ENCODE measurements at regions not wholly inside any gene's neighbourhood (a gene's known extent, or its start where the extent isn't known, plus 50 kb on each side); places are given as distances from the start of the nearest gene placed in this dataset.
"Not testable (repeated sequence)": the region's sequence is repeated elsewhere in the genome, so short reads cannot be mapped to it uniquely, and the experiment has no call there.

DNA sequence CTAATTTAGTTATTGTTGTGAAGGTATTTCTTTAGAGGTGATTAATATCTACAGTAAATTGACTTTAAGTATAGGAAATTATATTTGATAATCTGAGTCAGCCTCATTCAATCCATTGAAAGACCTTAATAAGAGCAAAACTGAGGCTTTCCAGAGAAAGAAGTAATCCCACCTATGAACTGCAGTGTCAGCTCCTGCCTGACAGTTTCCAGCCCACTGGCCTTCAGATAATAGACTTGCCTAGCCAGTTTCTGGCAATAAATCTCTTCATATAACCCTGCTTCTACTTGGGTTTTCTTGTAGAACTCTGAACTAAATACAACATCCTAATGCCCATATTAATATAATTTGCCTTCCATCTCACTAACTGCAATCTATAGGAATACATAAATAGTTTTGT, 437.9 kb upstream of the UBE2E3 start:
- intact Hi-C loops (cut with DNase I), result no loop called here
- no peaks in the 10 kb centered on the region for H3K27me3 ChIP-seq
- H3K36me3 ChIP-seq, result no peaks in the 10 kb centered on the region
- no peak overlapping the region for H3K4me3 ChIP-seq
- no peaks in the 10 kb centered on the region for H3K9me3 ChIP-seq
- no peaks in the 10 kb centered on the region for H3K4me1 ChIP-seq
- DNase-seq, result no peak
- no peak overlapping the region for H3K27ac ChIP-seq
- TF ChIP-seq POLR2A (IDR thresholded peaks at IDR 0.05), result no peak
- TF ChIP-seq, protein P1, sequence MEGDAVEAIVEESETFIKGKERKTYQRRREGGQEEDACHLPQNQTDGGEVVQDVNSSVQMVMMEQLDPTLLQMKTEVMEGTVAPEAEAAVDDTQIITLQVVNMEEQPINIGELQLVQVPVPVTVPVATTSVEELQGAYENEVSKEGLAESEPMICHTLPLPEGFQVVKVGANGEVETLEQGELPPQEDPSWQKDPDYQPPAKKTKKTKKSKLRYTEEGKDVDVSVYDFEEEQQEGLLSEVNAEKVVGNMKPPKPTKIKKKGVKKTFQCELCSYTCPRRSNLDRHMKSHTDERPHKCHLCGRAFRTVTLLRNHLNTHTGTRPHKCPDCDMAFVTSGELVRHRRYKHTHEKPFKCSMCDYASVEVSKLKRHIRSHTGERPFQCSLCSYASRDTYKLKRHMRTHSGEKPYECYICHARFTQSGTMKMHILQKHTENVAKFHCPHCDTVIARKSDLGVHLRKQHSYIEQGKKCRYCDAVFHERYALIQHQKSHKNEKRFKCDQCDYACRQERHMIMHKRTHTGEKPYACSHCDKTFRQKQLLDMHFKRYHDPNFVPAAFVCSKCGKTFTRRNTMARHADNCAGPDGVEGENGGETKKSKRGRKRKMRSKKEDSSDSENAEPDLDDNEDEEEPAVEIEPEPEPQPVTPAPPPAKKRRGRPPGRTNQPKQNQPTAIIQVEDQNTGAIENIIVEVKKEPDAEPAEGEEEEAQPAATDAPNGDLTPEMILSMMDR (IDR thresholded peaks at IDR 0.05), result no peak

DNA sequence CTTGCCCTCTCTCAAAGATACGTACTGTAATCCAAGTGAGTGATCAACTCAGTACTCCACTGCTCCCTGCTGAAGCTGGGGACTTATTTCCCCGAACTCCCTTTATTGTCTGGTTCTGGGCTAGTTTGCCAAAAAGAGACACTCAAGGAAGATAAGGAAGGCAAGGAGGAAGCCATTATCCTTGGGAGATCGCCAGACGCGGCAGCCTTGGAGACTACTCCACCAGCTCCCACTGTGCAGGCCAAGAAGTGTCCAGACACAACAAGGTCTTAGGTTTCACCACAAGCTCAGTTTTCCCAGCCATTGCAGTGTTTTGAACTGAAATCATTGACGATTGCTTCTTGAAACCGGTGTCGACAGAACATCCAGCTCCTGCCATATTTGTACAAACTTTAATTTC, 439.6 kb upstream of the UBE2E3 start:
- Histone ChIP-seq H3K27ac (no peak overlapping the region), H3K4me3 (no peak overlapping the region), H3K36me3 (no peaks in the 10 kb centered on the region), H3K9me3 (no peaks in the 10 kb centered on the region), H3K4me1 (no peaks in the 10 kb centered on the region), H3K27me3 (no peaks in the 10 kb centered on the region)
- no peak for DNase-seq
- no peak for TF ChIP-seq POLR2A (IDR thresholded peaks at IDR 0.05)
- TF ChIP-seq, protein P1 (IDR thresholded peaks at IDR 0.05), result no peak
- intact Hi-C loops (cut with DNase I), result no loop called here
- WGBS, 2 donors, result 85 to 93% methylated on average over 8 of the region's 8 CpGs

DNA sequence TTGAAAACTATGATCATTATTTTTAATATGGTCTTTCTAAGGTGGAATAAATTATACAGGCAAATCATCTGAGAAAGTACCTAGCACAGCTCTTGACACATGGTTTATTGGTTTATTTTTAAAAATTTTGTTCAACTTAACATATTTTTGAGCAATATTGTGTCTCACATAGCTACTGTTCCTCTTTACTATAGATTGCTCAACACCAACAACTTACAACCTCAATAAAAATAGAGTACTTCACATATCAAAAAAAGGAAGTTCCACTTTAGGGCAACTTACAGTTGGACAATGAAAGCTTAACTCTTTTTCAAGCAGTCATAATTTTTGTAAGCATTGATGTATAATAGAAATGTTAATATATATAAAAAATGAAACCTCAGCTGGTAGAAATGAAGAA, 440.9 kb upstream of the UBE2E3 start:
- Histone ChIP-seq H3K4me3 (no peak overlapping the region), H3K9me3 (no peaks in the 10 kb centered on the region), H3K4me1 (no peaks in the 10 kb centered on the region), H3K36me3 (no peaks in the 10 kb centered on the region), H3K27ac (no peak overlapping the region), H3K27me3 (no peaks in the 10 kb centered on the region)
- intact Hi-C loops (cut with DNase I), result no loop called here
- no peak for TF ChIP-seq POLR2A (IDR thresholded peaks at IDR 0.05)
- TF ChIP-seq, protein P1 (IDR thresholded peaks at IDR 0.05), result no peak
- DNase-seq, result no peak

DNA sequence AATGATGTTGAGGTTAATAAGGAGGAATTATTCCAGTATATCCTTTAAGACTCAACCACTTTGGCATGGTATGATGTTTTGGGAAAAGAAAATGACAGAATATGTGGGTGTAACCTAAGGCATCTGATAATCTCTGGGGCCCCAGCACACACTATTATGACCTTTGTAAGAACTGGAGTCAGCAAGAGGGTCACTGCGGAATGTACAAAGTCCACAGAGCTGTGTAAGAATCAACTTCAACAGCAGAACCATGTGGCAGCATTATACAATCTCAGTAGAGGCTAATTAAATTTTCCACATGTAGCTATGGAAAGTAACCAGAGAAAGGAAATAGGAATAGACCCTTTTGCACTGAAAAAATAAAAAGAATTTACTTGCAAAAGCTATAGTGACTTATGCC, 445.1 kb upstream of the UBE2E3 start:
- Histone ChIP-seq H3K4me1 (no peaks in the 10 kb centered on the region), H3K27ac (no peak overlapping the region), H3K4me3 (no peak overlapping the region), H3K27me3 (no peaks in the 10 kb centered on the region), H3K36me3 (no peaks in the 10 kb centered on the region), H3K9me3 (no peaks in the 10 kb centered on the region)
- intact Hi-C loops (cut with DNase I), result no loop called here
- TF ChIP-seq, protein P1 (IDR thresholded peaks at IDR 0.05), result no peak
- no peak for TF ChIP-seq POLR2A (IDR thresholded peaks at IDR 0.05)
- no peak for DNase-seq
- 93 to 100% methylated on average over 1 of the region's 1 CpG for WGBS, 2 donors

DNA sequence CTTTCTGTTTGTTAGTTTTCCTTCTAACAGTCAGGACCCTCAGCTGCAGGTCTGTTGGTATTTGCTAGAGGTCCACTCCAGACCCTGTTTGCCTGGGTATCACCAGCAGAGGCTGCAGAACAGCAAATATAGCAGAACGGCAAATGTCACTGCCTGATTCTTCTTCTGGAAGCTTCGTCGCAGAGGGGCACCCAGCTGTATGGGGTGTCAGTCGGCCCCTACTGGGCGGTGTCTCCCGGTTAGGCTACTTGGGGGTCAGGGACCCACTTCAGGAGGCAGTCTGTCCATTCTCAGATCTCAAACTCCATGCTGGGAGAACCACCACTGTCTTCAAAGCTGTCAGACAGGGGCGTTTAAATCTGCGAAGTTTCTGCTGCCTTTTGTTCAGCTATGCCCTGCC, 448.6 kb upstream of the UBE2E3 start:
- not testable (repeated sequence) for H3K4me1 ChIP-seq
- 100% methylated on average over 1 to 2 of the region's 8 CpGs for WGBS, 2 donors

DNA sequence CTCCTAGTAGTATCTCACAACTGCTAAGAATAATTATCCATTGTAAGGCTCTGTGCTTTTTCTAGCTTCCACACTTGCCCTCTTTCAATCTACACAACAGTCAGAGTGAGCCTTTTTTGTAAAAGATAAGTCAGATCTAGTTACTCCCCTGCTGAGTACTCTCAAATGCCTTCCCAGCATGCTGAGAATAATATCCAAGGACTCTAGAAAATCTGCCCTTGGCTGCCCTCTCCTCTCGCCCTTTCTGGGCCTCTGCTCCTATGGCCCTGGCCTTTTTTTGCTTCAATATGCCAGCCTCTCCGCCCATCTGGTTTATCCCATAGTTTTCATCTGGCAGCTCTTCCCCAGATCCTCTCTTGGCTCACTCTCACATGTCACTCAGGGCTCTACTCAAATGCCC, 455.9 kb upstream of the UBE2E3 start:
- 80 to 85% methylated on average over 2 of the region's 2 CpGs for WGBS, 2 donors
- H3K27me3 ChIP-seq, result no peaks in the 10 kb centered on the region
- H3K4me3 ChIP-seq, result no peak overlapping the region
- no peak for TF ChIP-seq POLR2A (IDR thresholded peaks at IDR 0.05)
- TF ChIP-seq, protein P1 (IDR thresholded peaks at IDR 0.05), result no peak
- no peaks in the 10 kb centered on the region for H3K9me3 ChIP-seq
- DNase-seq, result no peak
- H3K4me1 ChIP-seq, result peaks cover 0 to 12% (median 0%) of the 10 kb centered on the region in 3 donors
- intact Hi-C loops (cut with DNase I), result no loop called here
- H3K27ac ChIP-seq, result no peak overlapping the region
- no peaks in the 10 kb centered on the region for H3K36me3 ChIP-seq

More for the DNA sequence above, 448.6 kb upstream of the UBE2E3 start:
- intact Hi-C loops (cut with DNase I); H3K9me3 ChIP-seq; H3K36me3 ChIP-seq; DNase-seq; H3K4me3 ChIP-seq; H3K27ac ChIP-seq; H3K27me3 ChIP-seq: not testable (repeated sequence)
